ENCODE measurements at regions not wholly inside any gene's neighbourhood (a gene's known extent, or its start where the extent isn't known, plus 50 kb on each side); places are given as distances from the start of the nearest gene placed in this dataset.

- DNase-seq = no peak
These were observed 94.7 kb downstream of the SIK1 start for GRCh38 chr21:43331962-43332828.

GRCh38 chr21:43331111-43331961 lies 95.6 kb downstream of the SIK1 start:
- DNase-seq = no peak

GRCh38 chr21:43330306-43330881 lies 96.5 kb downstream of the SIK1 start:
- no peak for DNase-seq

- DNase-seq = no peak
These were observed 97.1 kb downstream of the SIK1 start for GRCh38 chr21:43329711-43330269.

- DNase-seq = no peak
These were observed 97.8 kb downstream of the SIK1 start for GRCh38 chr21:43328958-43329691.

GRCh38 chr21:43328185-43328957 lies 98.6 kb downstream of the SIK1 start:
- DNase-seq = no peak

- no peak for DNase-seq
These were observed 100.8 kb downstream of the SIK1 start for GRCh38 chr21:43325968-43326715.

- no peak for DNase-seq
These were observed 101.9 kb downstream of the SIK1 start for GRCh38 chr21:43325036-43325435.

GRCh38 chr21:43324596-43324995 lies 102.3 kb downstream of the SIK1 start:
- DNase-seq = no peak

GRCh38 chr21:43323244-43324005 lies 103.5 kb downstream of the SIK1 start:
- no peak for DNase-seq

- no peak for DNase-seq
These were observed 104.1 kb downstream of the SIK1 start for GRCh38 chr21:43322805-43323204.

GRCh38 chr21:43322311-43322710 lies 104.6 kb downstream of the SIK1 start:
- DNase-seq = no peak

- no peak for DNase-seq
These were observed 105.3 kb downstream of the SIK1 start for GRCh38 chr21:43321611-43322010.

GRCh38 chr21:43321111-43321510 lies 105.8 kb downstream of the SIK1 start:
- no peak for DNase-seq

GRCh38 chr21:43320526-43320925 lies 106.4 kb downstream of the SIK1 start:
- no peak for DNase-seq

- DNase-seq = no peak
These were observed 107.8 kb downstream of the SIK1 start for GRCh38 chr21:43318841-43319781.

- DNase-seq = no peak
These were observed 108.6 kb downstream of the SIK1 start for GRCh38 chr21:43318368-43318767.

- no peak for DNase-seq
These were observed 109.0 kb downstream of the SIK1 start for GRCh38 chr21:43317959-43318358.

GRCh38 chr21:43317254-43317748 lies 109.6 kb downstream of the SIK1 start:
- DNase-seq = no peak

All from stimulated activated CD4-positive, alpha-beta T cell treated with anti-CD3 and anti-CD28 coated beads, Interleukin-1b, Interleukin-23, amount 100 ng/mL, for 48 hours (primary cell).